Omental fat pad (tissue), 3 donors: ENCODE measurements at regions not wholly inside any gene's neighbourhood (a gene's known extent, or its start where the extent isn't known, plus 50 kb on each side); places are given as distances from the start of the nearest gene placed in this dataset.

ENCODE experiments used
- ATAC-seq: fragments of 150-250 bp; one replicate; pipeline ENCODE4 v1.9.1; 2016; ENCODE audit warnings: mild to moderate bottlenecking, moderate library complexity; ENCODE audit not compliant: low FRiP score
- DNase-seq: peaks from one replicate; pipeline ENCODE4 v3.0.0-alpha.2; 2019; ENCODE audit warnings: low spot score
- CTCF ChIP-seq, 3 donors: fragments of 450-650 bp; IDR thresholded peaks; one replicate each; pipeline ENCODE4 v1.5.1; 2016 to 2017; ENCODE audit warnings: antibody characterized with exemption in 3 of 3, mild to moderate bottlenecking in 3 of 3, moderate library complexity in 2 of 3

DNA sequence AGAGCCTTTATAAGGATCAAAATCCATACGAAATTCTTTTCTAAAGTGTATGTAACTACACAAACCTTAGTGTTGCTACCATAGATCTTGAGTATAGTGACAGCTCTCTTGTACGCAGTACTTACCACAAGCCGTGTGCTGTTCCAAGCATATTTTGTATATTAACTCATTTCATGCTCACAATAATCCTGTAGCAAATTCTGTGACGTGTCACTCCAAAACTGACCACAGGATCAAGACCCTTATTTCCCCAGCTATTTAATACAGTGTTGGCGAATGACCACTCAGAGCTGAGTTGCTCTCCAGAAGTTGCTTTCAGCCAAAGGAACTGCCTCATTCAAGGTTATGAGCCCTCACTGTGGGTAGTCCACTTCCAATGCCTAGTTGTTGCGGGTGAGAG lies 169.8 kb downstream of the BTG1 start:
- no peak for DNase-seq
- no peak for TF ChIP-seq CTCF (IDR thresholded peaks at IDR 0.05)
- ATAC-seq, result no peak

DNA sequence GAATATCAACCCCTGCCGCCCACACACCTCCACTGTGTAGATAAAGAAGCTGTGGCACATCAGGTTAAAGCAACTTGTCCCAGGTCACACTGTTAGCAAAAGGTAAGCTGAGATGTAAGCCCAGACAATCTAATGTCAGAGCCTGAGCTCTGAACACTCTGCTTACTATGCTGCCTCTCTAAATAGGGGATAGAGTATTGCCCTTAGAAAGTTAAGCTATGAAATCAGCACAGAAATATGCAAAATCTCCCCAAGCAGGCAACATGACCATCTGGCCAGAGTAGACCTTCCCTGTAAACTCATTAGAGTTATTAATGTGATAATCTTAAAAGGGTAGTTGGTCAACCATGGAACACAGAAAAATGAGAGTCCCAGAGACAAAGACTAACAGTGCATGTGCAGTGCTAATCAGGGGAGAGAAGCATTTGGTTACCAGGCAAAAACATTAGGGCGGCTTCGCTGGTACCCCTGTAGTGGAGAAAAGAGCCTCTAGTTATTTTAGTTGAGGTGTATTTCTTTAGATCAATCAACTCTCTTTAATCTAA lies 171.0 kb downstream of the BTG1 start:
- no peak for TF ChIP-seq CTCF (IDR thresholded peaks at IDR 0.05)
- DNase-seq (no peak), ATAC-seq (no peak)

DNA sequence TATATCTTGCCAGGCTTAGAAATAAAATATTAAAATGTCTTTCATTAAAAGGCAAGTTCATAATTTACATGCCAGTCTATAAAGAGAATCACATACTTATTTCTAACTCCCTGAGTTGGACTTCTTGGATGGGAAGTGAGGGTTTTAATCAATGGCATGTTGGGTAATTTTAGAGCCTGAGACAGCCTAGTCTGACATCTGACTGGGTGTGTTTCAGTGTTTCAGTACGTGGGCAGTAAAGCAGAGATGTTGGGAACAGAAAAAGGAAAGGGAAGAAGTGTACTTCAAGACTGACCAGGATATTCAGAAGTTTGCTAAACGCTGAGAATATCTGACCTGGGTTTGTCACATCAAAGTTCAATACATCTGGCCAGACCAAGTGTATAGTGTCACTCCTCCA lies 171.8 kb downstream of the BTG1 start:
- ATAC-seq (no peak), DNase-seq (no peak)
- TF ChIP-seq CTCF (IDR thresholded peaks at IDR 0.05), result no peak

GRCh38 chr12:91972896-91973295 lies 172.8 kb downstream of the BTG1 start:
- ATAC-seq (no peak), DNase-seq (no peak)
- TF ChIP-seq CTCF (IDR thresholded peaks at IDR 0.05), result no peak

GRCh38 chr12:91968777-91969171 lies 176.9 kb downstream of the BTG1 start:
- no peak for TF ChIP-seq CTCF (IDR thresholded peaks at IDR 0.05)
- ATAC-seq, result no peak
- no peak for DNase-seq

DNA sequence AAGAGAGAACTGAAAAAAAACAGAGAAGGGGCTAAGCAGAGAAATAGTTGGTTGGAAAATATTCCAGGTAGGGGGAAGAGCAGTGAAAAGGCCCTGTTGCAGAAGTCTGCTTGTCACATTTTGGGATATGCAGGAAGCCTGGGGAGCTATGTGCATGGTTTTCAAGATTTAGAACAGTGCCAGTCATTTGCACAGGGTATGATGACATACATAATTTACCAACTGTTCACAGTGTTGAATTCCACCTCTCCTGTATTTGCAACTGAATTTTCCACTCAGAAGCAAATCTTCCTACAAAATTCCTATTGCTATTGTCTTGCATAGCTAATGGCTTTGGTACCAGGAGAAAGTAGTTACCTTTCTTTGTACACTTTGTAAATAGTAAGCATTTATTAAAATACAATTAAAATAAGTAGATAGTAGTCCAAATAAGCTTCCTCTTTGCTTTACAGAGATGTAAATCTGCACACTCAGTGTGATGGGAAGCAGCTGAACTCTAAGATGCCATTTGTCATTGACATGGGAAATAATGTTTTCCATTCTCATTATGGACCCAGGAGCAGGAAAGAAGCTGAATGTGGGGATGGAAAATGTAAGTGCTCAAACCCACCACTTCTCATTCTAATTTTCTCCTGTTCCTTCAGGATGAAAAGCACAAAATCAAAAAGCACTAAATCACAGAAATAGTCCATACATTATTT lies 177.4 kb downstream of the BTG1 start:
- no peak for TF ChIP-seq CTCF (IDR thresholded peaks at IDR 0.05)
- DNase-seq (no peak), ATAC-seq (no peak)

DNA sequence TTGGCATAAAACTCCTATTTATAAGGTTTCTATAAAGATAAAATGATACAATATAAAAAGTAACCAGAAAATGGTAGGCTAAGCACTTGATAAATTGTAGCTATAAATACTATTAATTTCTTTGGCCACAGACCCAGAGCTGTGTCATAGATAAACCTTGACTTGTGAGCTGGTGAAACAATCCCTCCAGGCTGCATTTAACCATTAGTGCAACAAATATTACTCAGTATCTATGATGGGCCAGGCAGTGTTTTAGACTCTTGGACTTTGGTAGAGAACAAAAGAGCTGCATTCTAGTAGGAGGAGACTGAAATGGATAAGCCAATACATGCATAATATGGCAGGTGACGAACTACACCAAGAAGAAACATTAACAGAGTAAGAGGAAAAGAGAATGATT lies 178.1 kb downstream of the BTG1 start:
- TF ChIP-seq CTCF (IDR thresholded peaks at IDR 0.05), result no peak
- ATAC-seq, result no peak
- DNase-seq, result no peak
